ENCODE measurements at regions not wholly inside any gene's neighbourhood (a gene's known extent, or its start where the extent isn't known, plus 50 kb on each side); places are given as distances from the start of the nearest gene placed in this dataset.
"Not testable (repeated sequence)": the region's sequence is repeated elsewhere in the genome, so short reads cannot be mapped to it uniquely, and the experiment has no call there.

GRCh38 chrX:10990418-10990817 lies 120.7 kb upstream of the HCCS start:
- Mint-ChIP-seq H3K9me3 (ENCODE audit: low read depth) (peaks cover 19% of the 10 kb centered on the region), H3K4me3 (ENCODE audit: unreplicated experiment) (no peak overlapping the region), H3K36me3 (ENCODE audit: low read depth) (no peaks in the 10 kb centered on the region), H3K4me1 (ENCODE audit: low read depth) (peaks cover 15% of the 10 kb centered on the region), H3K27me3 (ENCODE audit: low read depth) (no peaks in the 10 kb centered on the region), H3K27ac (ENCODE audit: unreplicated experiment) (no peak overlapping the region)
- no peak for TF ChIP-seq CTCF (IDR thresholded peaks at IDR 0.05)
- DNase-seq (ENCODE audit: low spot score), result no peak

GRCh38 chrX:10990976-10991375 lies 120.2 kb upstream of the HCCS start:
- H3K27ac Mint-ChIP-seq (ENCODE audit: unreplicated experiment), result no peak overlapping the region
- peaks cover 15% of the 10 kb centered on the region for H3K4me1 Mint-ChIP-seq (ENCODE audit: low read depth)
- DNase-seq (ENCODE audit: low spot score), result no peak
- H3K4me3 Mint-ChIP-seq (ENCODE audit: unreplicated experiment), result no peak overlapping the region
- H3K27me3 Mint-ChIP-seq (ENCODE audit: low read depth), result no peaks in the 10 kb centered on the region
- H3K36me3 Mint-ChIP-seq (ENCODE audit: low read depth), result no peaks in the 10 kb centered on the region
- TF ChIP-seq CTCF (IDR thresholded peaks at IDR 0.05), result no peak
- peaks cover 18% of the 10 kb centered on the region for H3K9me3 Mint-ChIP-seq (ENCODE audit: low read depth)

GRCh38 chrX:10992110-10992509 lies 119.0 kb upstream of the HCCS start:
- Mint-ChIP-seq H3K4me1 (ENCODE audit: low read depth) (peaks cover 10% of the 10 kb centered on the region), H3K36me3 (ENCODE audit: low read depth) (no peaks in the 10 kb centered on the region), H3K4me3 (ENCODE audit: unreplicated experiment) (no peak overlapping the region), H3K27ac (ENCODE audit: unreplicated experiment) (no peak overlapping the region), H3K9me3 (ENCODE audit: low read depth) (peaks cover 18% of the 10 kb centered on the region), H3K27me3 (ENCODE audit: low read depth) (no peaks in the 10 kb centered on the region)
- no peak for DNase-seq (ENCODE audit: low spot score)
- no peak for TF ChIP-seq CTCF (IDR thresholded peaks at IDR 0.05)

GRCh38 chrX:11007076-11007475 lies 104.1 kb upstream of the HCCS start:
- H3K36me3 Mint-ChIP-seq (ENCODE audit: low read depth); H3K4me3 Mint-ChIP-seq (ENCODE audit: unreplicated experiment); DNase-seq (ENCODE audit: low spot score); H3K27me3 Mint-ChIP-seq (ENCODE audit: low read depth); H3K4me1 Mint-ChIP-seq (ENCODE audit: low read depth); H3K27ac Mint-ChIP-seq (ENCODE audit: unreplicated experiment): not testable (repeated sequence)
- H3K9me3 Mint-ChIP-seq (ENCODE audit: low read depth), result peaks cover 12% of the 10 kb centered on the region

GRCh38 chrX:11010476-11010875 lies 100.7 kb upstream of the HCCS start:
- no peak for TF ChIP-seq CTCF (IDR thresholded peaks at IDR 0.05)
- H3K4me3 Mint-ChIP-seq (ENCODE audit: unreplicated experiment), result no peak overlapping the region
- no peak for DNase-seq (ENCODE audit: low spot score)
- H3K27ac Mint-ChIP-seq (ENCODE audit: unreplicated experiment), result no peak overlapping the region
- H3K27me3 Mint-ChIP-seq (ENCODE audit: low read depth), result no peaks in the 10 kb centered on the region
- no peaks in the 10 kb centered on the region for H3K36me3 Mint-ChIP-seq (ENCODE audit: low read depth)
- no peaks in the 10 kb centered on the region for H3K4me1 Mint-ChIP-seq (ENCODE audit: low read depth)
- H3K9me3 Mint-ChIP-seq (ENCODE audit: low read depth), result peaks cover 12% of the 10 kb centered on the region

- no peak for DNase-seq (ENCODE audit: low spot score)
- Mint-ChIP-seq H3K4me3 (ENCODE audit: unreplicated experiment) (no peak overlapping the region), H3K27ac (ENCODE audit: unreplicated experiment) (no peak overlapping the region), H3K9me3 (ENCODE audit: low read depth) (peaks cover 9% of the 10 kb centered on the region), H3K36me3 (ENCODE audit: low read depth) (no peaks in the 10 kb centered on the region), H3K4me1 (ENCODE audit: low read depth) (peaks cover 7% of the 10 kb centered on the region), H3K27me3 (ENCODE audit: low read depth) (no peaks in the 10 kb centered on the region)
- no peak for TF ChIP-seq CTCF (IDR thresholded peaks at IDR 0.05)
Observed at GRCh38 chrX:11016728-11017127, 94.4 kb upstream of the HCCS start.

GRCh38 chrX:11022588-11022987 lies 88.5 kb upstream of the HCCS start:
- not testable (repeated sequence) for H3K4me1 Mint-ChIP-seq (ENCODE audit: low read depth); H3K36me3 Mint-ChIP-seq (ENCODE audit: low read depth); H3K27me3 Mint-ChIP-seq (ENCODE audit: low read depth); DNase-seq (ENCODE audit: low spot score); H3K4me3 Mint-ChIP-seq (ENCODE audit: unreplicated experiment); H3K27ac Mint-ChIP-seq (ENCODE audit: unreplicated experiment)
- H3K9me3 Mint-ChIP-seq (ENCODE audit: low read depth), result peaks cover 30% of the 10 kb centered on the region
